LNCaP clone FGC (cell line): ENCODE measurements at regions not wholly inside any gene's neighbourhood (a gene's known extent, or its start where the extent isn't known, plus 50 kb on each side); places are given as distances from the start of the nearest gene placed in this dataset.
"Not testable (repeated sequence)": the region's sequence is repeated elsewhere in the genome, so short reads cannot be mapped to it uniquely, and the experiment has no call there.

Experiments used
- DNase-seq: peaks from one replicate; pipeline ENCODE4 v3.0.0-alpha.2; 2011; ENCODE audit warnings: low read depth
- H3K4me3 ChIP-seq: 2 replicates; pipeline ENCODE4 v1.5.1; 2011; ENCODE audit warnings: mild to moderate bottlenecking, low read depth, low read length, control low read depth
- TF ChIP-seq, protein P1 (sequence below): IDR thresholded peaks from 2 replicates; pipeline ENCODE4 v1.5.1; 2012; ENCODE audit warnings: mild to moderate bottlenecking; ENCODE audit not compliant: control insufficient read depth, insufficient read depth; ENCODE audit errors: extremely low read depth

DNA sequence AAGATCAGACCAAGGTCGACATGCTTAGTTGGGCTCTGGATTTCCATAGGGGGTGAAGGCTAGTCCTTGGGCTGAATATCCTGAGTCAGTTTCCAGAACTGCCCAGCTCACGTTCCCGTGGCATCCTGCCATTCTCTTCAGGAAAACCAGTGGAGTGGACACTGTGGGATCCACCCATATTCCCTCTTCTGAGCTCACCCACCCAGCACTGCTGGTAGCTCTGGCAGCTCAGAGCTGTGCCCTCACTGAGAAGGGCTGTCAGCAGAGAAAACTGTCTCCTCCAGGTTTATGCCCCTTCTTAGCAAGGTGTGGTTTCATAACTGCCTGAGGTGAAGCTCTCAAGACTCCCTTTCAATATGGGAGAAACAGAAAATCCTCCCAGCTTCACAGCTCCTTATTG lies 111.7 kb downstream of the GGTLC2 start:
- TF ChIP-seq, protein P1, sequence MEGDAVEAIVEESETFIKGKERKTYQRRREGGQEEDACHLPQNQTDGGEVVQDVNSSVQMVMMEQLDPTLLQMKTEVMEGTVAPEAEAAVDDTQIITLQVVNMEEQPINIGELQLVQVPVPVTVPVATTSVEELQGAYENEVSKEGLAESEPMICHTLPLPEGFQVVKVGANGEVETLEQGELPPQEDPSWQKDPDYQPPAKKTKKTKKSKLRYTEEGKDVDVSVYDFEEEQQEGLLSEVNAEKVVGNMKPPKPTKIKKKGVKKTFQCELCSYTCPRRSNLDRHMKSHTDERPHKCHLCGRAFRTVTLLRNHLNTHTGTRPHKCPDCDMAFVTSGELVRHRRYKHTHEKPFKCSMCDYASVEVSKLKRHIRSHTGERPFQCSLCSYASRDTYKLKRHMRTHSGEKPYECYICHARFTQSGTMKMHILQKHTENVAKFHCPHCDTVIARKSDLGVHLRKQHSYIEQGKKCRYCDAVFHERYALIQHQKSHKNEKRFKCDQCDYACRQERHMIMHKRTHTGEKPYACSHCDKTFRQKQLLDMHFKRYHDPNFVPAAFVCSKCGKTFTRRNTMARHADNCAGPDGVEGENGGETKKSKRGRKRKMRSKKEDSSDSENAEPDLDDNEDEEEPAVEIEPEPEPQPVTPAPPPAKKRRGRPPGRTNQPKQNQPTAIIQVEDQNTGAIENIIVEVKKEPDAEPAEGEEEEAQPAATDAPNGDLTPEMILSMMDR, result no peak
- H3K4me3 ChIP-seq, result no peak overlapping the region
- DNase-seq, result no peak

GRCh38 chr22:22756551-22757201 lies 112.3 kb downstream of the GGTLC2 start:
- DNase-seq, H3K4me3 ChIP-seq: not testable (repeated sequence)

DNA sequence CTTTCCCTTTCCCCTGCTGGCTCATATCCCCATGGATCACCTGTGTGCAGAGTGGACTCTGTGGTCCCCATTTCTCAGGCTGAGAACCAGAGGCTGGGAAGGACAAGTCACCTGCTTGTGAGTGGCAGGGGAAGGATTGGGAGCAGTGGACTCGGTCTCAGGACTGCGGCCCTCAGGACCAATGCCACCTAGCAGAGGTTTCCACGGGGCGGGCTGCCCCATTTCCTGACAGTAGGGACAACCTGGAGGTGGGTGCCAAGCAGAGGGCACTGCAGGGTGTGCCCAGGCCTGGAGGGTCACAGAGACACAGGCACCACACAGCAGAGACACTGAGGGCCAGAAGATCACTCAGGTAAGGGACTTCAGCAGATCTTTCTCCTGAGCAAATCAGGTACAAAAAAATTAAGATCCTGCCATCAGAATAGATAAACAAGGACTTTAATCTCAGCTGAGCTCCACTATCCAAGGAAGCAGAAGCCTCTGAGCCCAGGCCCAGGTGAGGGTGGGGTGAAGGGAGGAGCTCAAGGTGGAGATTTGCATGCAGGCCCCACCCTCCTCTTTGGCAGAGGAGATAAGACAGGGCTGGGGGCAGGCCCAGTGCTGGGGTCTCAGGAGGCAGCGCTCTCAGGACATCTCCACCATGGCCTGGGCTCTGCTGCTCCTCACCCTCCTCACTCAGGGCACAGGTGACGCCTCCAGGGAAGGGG lies 113.8 kb downstream of the GGTLC2 start:
- DNase-seq, H3K4me3 ChIP-seq: not testable (repeated sequence)

DNA sequence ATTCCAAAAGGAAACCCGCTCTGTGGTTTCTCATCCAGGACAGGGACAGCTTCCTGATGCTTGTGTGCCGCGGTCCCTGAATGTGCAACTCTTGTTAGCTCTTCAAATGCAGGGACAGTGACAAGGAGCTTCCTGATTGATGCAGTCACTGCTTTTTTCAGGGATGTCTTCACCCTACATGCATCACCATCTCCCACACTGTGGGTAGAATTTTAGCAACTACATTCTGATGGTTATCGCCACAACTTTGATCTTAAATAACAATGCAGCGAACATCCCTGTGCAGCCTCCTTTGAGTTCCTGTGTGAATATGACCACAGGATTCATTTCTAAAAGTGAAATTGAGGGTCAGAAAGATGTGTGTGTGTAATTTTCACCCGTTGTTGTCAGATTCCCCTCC lies 115.0 kb downstream of the GGTLC2 start:
- DNase-seq, result no peak
- H3K4me3 ChIP-seq, result no peak overlapping the region
- TF ChIP-seq, protein P1, result no peak

GRCh38 chr22:22759889-22760546 lies 115.6 kb downstream of the GGTLC2 start:
- TF ChIP-seq, protein P1, result no peak
- no peak for DNase-seq
- no peak overlapping the region for H3K4me3 ChIP-seq

GRCh38 chr22:22761606-22761962 lies 117.2 kb downstream of the GGTLC2 start:
- no peak overlapping the region for H3K4me3 ChIP-seq
- TF ChIP-seq, protein P1, result no peak
- no peak for DNase-seq

GRCh38 chr22:22761963-22762772 lies 117.8 kb downstream of the GGTLC2 start:
- no peak for DNase-seq
- TF ChIP-seq, protein P1, result no peak
- H3K4me3 ChIP-seq, result no peak overlapping the region
